OCI-LY7 (cell line): ENCODE measurements at regions not wholly inside any gene's neighbourhood (a gene's known extent, or its start where the extent isn't known, plus 50 kb on each side); places are given as distances from the start of the nearest gene placed in this dataset.

Experiments
- BruUV-seq: library from RNA; stranded (reverse); fragments of 400-500 nt; replicated peaks from 2 replicates; lab custom pipeline; 2021; lab: Mats Ljungman, UMichigan
- CTCF ChIA-PET: fragments of 300-600 bp; sonication (Branson Sonifier 250); formaldehyde crosslinking; loops from one replicate; lab custom pipeline; 2022; ENCODE audit warnings: antibody characterized with exemption; ENCODE audit not compliant: unreplicated experiment; lab: Charles Lee
- POLR2A ChIA-PET: fragments of 300-600 bp; sonication (Branson Sonifier 250); formaldehyde crosslinking; loops from one replicate; lab custom pipeline; 2022; ENCODE audit warnings: antibody characterized with exemption; lab: Charles Lee
- DNase-seq: peaks from one replicate; pipeline ENCODE4 v3.0.0-alpha.2; 2015; ENCODE audit warnings: low spot score
- H2AFZ ChIP-seq: fragments of 200-600 bp; sonication (generic), shearing (Covaris generic); 2 replicates; pipeline ENCODE4 v1.6.1; 2014; ENCODE audit warnings: mild to moderate bottlenecking, antibody characterized with exemption, low read length, moderate library complexity
- H3K27ac ChIP-seq: fragments of 200-600 bp; sonication (generic); 2 replicates; pipeline ENCODE4 v1.5.1; 2014; ENCODE audit warnings: mixed run types, low read depth, mild to moderate bottlenecking, moderate library complexity, low read length, inconsistent platforms; ENCODE audit not compliant: poor library complexity, severe bottlenecking
- H3K36me3 ChIP-seq: fragments of 200-600 bp; sonication (generic); 2 replicates; pipeline ENCODE4 v1.6.1; 2014; ENCODE audit warnings: mild to moderate bottlenecking, antibody characterized with exemption, low read length, moderate library complexity, mixed read lengths; ENCODE audit not compliant: insufficient read depth
- H3K4me1 ChIP-seq: fragments of 200-600 bp; sonication (generic); 2 replicates; pipeline ENCODE4 v1.5.1; 2014; ENCODE audit warnings: mild to moderate bottlenecking, low read length; ENCODE audit not compliant: insufficient read depth, poor library complexity, severe bottlenecking
- H3K4me2 ChIP-seq: fragments of 200-600 bp; sonication (generic); 2 replicates; pipeline ENCODE4 v1.6.1; 2014; ENCODE audit warnings: mild to moderate bottlenecking, low read length
- H3K4me3 ChIP-seq: fragments of 200-600 bp; sonication (generic); 2 replicates; pipeline ENCODE4 v1.5.1; 2014; ENCODE audit warnings: mild to moderate bottlenecking, low read depth, low read length; ENCODE audit not compliant: poor library complexity, severe bottlenecking
- H3K79me2 ChIP-seq: fragments of 200-600 bp; sonication (generic); 2 replicates; pipeline ENCODE4 v1.6.1; 2016; ENCODE audit warnings: low read depth, mild to moderate bottlenecking, low read length, moderate library complexity, mixed read lengths; ENCODE audit not compliant: insufficient read depth
- H3K9me2 ChIP-seq: fragments of 200-600 bp; sonication (generic); 2 replicates; pipeline ENCODE4 v1.6.1; 2016; ENCODE audit warnings: mild to moderate bottlenecking, low read length, mixed read lengths; ENCODE audit not compliant: insufficient read depth
- H3K9me3 ChIP-seq: fragments of 200-600 bp; sonication (generic); 2 replicates; pipeline ENCODE4 v1.6.1; 2014; ENCODE audit warnings: mild to moderate bottlenecking, mixed run types, low read length, mixed read lengths
- H4K20me1 ChIP-seq: fragments of 200-600 bp; sonication (generic); 2 replicates; pipeline ENCODE4 v1.6.1; 2014; ENCODE audit warnings: mild to moderate bottlenecking, antibody characterized with exemption, low read length, moderate library complexity, mixed read lengths; ENCODE audit not compliant: insufficient read depth
- EZH2phosphoT487 ChIP-seq: fragments of 200-600 bp; sonication (generic); IDR thresholded peaks from 2 replicates; pipeline ENCODE4 v1.6.1; 2018; ENCODE audit warnings: low read depth, borderline replicate concordance, mild to moderate bottlenecking, mixed run types, antibody characterized with exemption, low read length, moderate library complexity, mixed read lengths
- intact Hi-C: fragments of 100-400 bp; cut with micrococcal nuclease; formaldehyde crosslinking; loops from one replicate; pipeline ENCODE4 v1.10.0; 2022; ENCODE audit not compliant: unreplicated experiment
- TF ChIP-seq, protein P1 (sequence below): fragments of 200-600 bp; sonication (generic); conservative IDR thresholded peaks from 2 replicates; pipeline ENCODE4 v1.5.1; 2014; ENCODE audit warnings: mild to moderate bottlenecking, antibody characterized with exemption, low read length, moderate library complexity, mixed read lengths

DNA sequence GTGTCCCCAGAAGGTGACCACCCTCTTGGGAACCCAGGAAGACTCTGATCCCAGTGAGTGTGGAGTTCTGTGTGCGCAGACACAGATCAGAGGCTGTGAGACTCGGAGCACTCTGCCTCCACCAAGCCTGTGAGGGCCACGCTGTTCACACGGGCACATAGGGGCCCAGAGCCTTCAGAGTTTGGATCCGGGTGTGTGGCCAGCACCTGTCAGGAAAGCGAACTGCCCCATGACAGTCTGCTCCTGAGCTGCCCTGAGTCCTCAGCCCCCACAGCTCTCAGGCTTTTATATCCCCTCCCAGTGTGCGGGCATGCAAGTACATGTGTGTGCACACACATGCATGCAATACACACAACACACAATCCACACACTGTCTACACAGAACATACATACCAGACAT, 161.8 kb upstream of the IRX2 start:
- no peak overlapping the region for H3K27ac ChIP-seq
- intact Hi-C loops: no loop called here

DNA sequence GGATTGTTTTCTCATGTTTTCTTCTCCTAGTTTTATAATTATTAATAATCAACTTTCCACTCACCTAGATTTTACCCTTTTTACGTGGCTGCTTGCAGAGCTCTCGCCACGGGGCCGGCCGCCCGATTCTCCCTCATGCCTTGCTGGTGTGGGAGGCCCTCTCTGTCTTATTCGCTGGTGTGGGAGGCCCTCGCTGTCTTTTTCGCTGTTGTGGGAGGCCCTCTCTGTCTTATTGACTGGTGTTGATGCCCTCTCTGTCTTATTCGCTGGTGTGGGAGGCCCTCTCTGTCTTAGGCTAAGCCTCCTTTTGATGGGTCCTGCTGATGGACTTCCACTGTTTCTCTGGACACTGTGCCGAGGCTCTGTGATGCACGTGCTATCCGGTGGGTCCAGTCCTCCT, 161.3 kb upstream of the IRX2 start:
- no peaks in the 10 kb centered on the region for H3K9me2 ChIP-seq
- no peak overlapping the region for H3K4me2 ChIP-seq
- H2AFZ ChIP-seq: no peak overlapping the region
- H3K27ac ChIP-seq: no peak overlapping the region
- H4K20me1 ChIP-seq: no peaks in the 10 kb centered on the region
- H3K36me3 ChIP-seq: no peaks in the 10 kb centered on the region
- no peaks in the 10 kb centered on the region for H3K79me2 ChIP-seq
- TF ChIP-seq, protein P1, sequence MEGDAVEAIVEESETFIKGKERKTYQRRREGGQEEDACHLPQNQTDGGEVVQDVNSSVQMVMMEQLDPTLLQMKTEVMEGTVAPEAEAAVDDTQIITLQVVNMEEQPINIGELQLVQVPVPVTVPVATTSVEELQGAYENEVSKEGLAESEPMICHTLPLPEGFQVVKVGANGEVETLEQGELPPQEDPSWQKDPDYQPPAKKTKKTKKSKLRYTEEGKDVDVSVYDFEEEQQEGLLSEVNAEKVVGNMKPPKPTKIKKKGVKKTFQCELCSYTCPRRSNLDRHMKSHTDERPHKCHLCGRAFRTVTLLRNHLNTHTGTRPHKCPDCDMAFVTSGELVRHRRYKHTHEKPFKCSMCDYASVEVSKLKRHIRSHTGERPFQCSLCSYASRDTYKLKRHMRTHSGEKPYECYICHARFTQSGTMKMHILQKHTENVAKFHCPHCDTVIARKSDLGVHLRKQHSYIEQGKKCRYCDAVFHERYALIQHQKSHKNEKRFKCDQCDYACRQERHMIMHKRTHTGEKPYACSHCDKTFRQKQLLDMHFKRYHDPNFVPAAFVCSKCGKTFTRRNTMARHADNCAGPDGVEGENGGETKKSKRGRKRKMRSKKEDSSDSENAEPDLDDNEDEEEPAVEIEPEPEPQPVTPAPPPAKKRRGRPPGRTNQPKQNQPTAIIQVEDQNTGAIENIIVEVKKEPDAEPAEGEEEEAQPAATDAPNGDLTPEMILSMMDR: no peak
- TF ChIP-seq EZH2phosphoT487: no peak
- ChIA-PET CTCF (no interaction called here), POLR2A (no interaction called here)
- DNase-seq: no peak
- no TSS peak for BruUV-seq
- no peak overlapping the region for H3K4me3 ChIP-seq
- intact Hi-C loops: no loop called here
- H3K9me3 ChIP-seq: no peaks in the 10 kb centered on the region
- no peaks in the 10 kb centered on the region for H3K4me1 ChIP-seq

More for the DNA sequence above, 161.8 kb upstream of the IRX2 start:
- Histone ChIP-seq H3K9me3 (no peaks in the 10 kb centered on the region), H3K36me3 (no peaks in the 10 kb centered on the region), H3K4me1 (no peaks in the 10 kb centered on the region), H3K4me3 (no peak overlapping the region), H3K9me2 (no peaks in the 10 kb centered on the region), H2AFZ (no peak overlapping the region), H3K79me2 (no peaks in the 10 kb centered on the region), H4K20me1 (no peaks in the 10 kb centered on the region), H3K4me2 (no peak overlapping the region)
- no TSS peak for BruUV-seq
- ChIA-PET CTCF (no interaction called here), POLR2A (no interaction called here)
- DNase-seq: no peak
- TF ChIP-seq, protein P1: no peak

DNA sequence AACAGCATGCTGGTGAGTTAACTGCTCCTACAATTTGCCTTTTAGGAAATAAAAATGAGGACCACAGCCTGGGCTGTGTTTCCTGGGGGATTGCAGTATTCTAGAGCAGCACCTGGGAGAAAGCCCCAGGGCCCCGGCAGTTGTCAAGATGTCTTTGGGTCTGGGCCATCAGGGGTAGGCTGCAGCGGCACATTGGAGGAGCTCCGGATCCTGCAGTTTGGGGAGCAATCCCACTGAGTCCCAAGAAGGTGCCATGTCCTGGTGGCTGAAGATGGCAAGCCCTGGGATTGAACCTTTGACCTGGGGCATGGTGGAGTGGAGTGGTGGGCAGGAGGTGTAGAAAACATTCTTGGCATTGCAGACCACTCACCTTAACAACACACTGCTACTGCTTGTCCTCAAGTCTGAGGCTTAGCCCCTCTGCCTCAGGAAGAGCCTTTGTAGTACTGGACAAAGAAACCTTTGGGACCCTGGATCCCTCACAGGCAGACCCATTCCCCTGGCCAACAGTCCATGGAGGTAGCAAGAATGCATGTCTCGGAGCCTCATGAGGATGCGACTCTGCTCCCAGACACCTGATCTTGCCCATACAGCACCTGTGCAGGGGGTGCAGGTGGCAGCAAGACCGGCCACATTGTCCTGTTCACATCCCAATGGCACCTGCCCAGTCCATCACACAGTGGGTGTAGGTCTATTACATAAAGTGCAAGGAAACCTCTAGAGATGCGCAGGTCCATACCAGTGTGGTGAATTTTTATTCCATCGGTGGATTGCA, 159.1 kb upstream of the IRX2 start:
- H3K4me2 ChIP-seq: no peak overlapping the region
- H3K4me1 ChIP-seq: no peaks in the 10 kb centered on the region
- intact Hi-C loops: no loop called here
- TF ChIP-seq EZH2phosphoT487: no peak
- TF ChIP-seq, protein P1: no peak
- H4K20me1 ChIP-seq: no peaks in the 10 kb centered on the region
- H3K36me3 ChIP-seq: no peaks in the 10 kb centered on the region
- ChIA-PET CTCF (no interaction called here), POLR2A (no interaction called here)
- no peaks in the 10 kb centered on the region for H3K79me2 ChIP-seq
- DNase-seq: no peak
- no peaks in the 10 kb centered on the region for H3K9me2 ChIP-seq
- no peak overlapping the region for H3K27ac ChIP-seq
- H3K9me3 ChIP-seq: no peaks in the 10 kb centered on the region
- H3K4me3 ChIP-seq: no peak overlapping the region
- no peak overlapping the region for H2AFZ ChIP-seq
- no TSS peak for BruUV-seq
